Thoracic aorta (tissue), 2 donors: ENCODE measurements at regions not wholly inside any gene's neighbourhood (a gene's known extent, or its start where the extent isn't known, plus 50 kb on each side); places are given as distances from the start of the nearest gene placed in this dataset.

Experiments
- ATAC-seq: fragments of 150-250 bp; one replicate; pipeline ENCODE4 v1.8.0; 2017; ENCODE audit warnings: low read depth; ENCODE audit not compliant: insufficient number of reproducible peaks, low FRiP score
- DNase-seq: peaks from one replicate; pipeline ENCODE4 v3.0.0-alpha.2; 2020; ENCODE audit warnings: low spot score
- H3K27ac ChIP-seq, 2 donors: fragments of 200-600 bp; sonication (generic); 1 replicate in 1 of 2; 2 replicates in 1 of 2; pipeline ENCODE4 v1.5.1; 2016; ENCODE audit warnings: mild to moderate bottlenecking in 2 of 2, moderate library complexity in 2 of 2
- H3K27me3 ChIP-seq: fragments of 200-600 bp; sonication (generic); replicated peaks from 2 replicates; pipeline ENCODE4 v1.6.0; 2016; ENCODE audit warnings: mild to moderate bottlenecking; ENCODE audit not compliant: insufficient read depth
- H3K36me3 ChIP-seq: fragments of 200-600 bp; sonication (generic); one replicate; pipeline ENCODE4 v1.5.1; 2016
- H3K4me1 ChIP-seq, 2 donors: fragments of 200-600 bp; sonication (generic); 1 replicate in 1 of 2; 2 replicates in 1 of 2; pipeline versions ENCODE4 v1.5.1 to v1.6.0; 2016; ENCODE audit warnings: low read depth in 2 of 2, mild to moderate bottlenecking in 1 of 2; ENCODE audit not compliant: control insufficient read depth in 1 of 2
- H3K4me3 ChIP-seq: fragments of 200-600 bp; sonication (generic); 2 replicates; pipeline ENCODE4 v1.5.1; 2016; ENCODE audit warnings: mild to moderate bottlenecking
- H3K9me3 ChIP-seq: fragments of 200-600 bp; sonication (generic); 2 replicates; pipeline ENCODE4 v1.5.1; 2016
- CTCF ChIP-seq: fragments of 200-600 bp; sonication (generic); IDR thresholded peaks from one replicate; pipeline ENCODE4 v1.5.1; 2019; ENCODE audit warnings: antibody characterized with exemption

DNA sequence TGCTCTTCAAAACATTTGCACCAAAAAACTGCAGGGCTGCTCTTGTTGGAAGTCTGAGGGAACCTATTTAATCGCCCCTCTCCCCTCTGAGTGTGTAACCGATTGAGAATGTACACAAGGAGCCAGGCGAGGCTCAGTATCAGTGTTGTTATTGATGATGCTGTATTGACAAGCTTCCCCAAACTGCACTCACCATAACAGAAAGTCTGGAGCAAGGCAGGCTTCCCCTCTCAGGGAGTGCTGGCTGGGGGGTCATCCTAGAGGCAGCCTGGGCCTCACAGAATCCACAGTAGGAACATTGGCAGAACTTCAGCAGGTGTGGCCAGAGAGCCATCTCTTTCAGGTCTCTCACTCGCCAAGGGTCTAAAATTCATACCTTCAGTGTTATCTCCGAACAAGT lies 58.1 kb upstream of the TUNAR start:
- Histone ChIP-seq H3K9me3 (no peaks in the 10 kb centered on the region), H3K27me3 (no peaks in the 10 kb centered on the region), H3K4me1 (no peaks in the 10 kb centered on the region), H3K27ac (no peak overlapping the region), H3K4me3 (no peak overlapping the region), H3K36me3 (no peaks in the 10 kb centered on the region)
- TF ChIP-seq CTCF: no peak
- no peak for ATAC-seq
- no peak for DNase-seq

DNA sequence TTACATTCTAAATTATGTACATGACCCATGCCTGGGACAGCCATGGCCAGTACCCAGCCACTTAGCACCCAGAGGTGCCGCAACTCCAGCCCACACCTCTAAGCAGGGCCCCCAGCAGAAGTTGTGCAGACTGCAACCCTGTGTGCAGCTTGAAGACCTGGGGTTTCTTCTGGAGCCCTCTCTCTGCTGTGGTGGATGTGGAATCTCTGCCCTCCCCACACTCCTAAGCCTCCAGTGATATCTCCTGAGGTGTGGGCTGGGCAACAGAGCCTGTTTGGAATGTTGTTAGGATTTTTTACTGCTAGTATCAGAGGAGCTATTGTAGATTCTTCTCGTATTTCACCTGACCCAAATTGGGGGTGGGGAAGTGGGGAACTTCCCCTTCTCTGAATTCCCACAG lies 59.4 kb upstream of the TUNAR start:
- DNase-seq: no peak
- Histone ChIP-seq H3K36me3 (no peaks in the 10 kb centered on the region), H3K9me3 (no peaks in the 10 kb centered on the region), H3K27me3 (no peaks in the 10 kb centered on the region), H3K4me3 (no peak overlapping the region), H3K27ac (no peak overlapping the region), H3K4me1 (no peaks in the 10 kb centered on the region)
- ATAC-seq: no peak
- TF ChIP-seq CTCF: no peak

- Histone ChIP-seq H3K4me3 (no peak overlapping the region), H3K9me3 (no peaks in the 10 kb centered on the region), H3K36me3 (no peaks in the 10 kb centered on the region), H3K4me1 (no peaks in the 10 kb centered on the region), H3K27me3 (no peaks in the 10 kb centered on the region), H3K27ac (no peak overlapping the region)
- DNase-seq: no peak
- no peak for ATAC-seq
- TF ChIP-seq CTCF: no peak
These were observed 60.1 kb upstream of the TUNAR start for GRCh38 chr14:95816539-95816938.

GRCh38 chr14:95815226-95815690 lies 61.4 kb upstream of the TUNAR start:
- H3K36me3 ChIP-seq: no peaks in the 10 kb centered on the region
- H3K4me3 ChIP-seq: no peak overlapping the region
- H3K9me3 ChIP-seq: no peaks in the 10 kb centered on the region
- DNase-seq (no peak), ATAC-seq (no peak)
- H3K4me1 ChIP-seq: no peaks in the 10 kb centered on the region
- H3K27me3 ChIP-seq: no peaks in the 10 kb centered on the region
- H3K27ac ChIP-seq: no peak overlapping the region
- no peak for TF ChIP-seq CTCF

DNA sequence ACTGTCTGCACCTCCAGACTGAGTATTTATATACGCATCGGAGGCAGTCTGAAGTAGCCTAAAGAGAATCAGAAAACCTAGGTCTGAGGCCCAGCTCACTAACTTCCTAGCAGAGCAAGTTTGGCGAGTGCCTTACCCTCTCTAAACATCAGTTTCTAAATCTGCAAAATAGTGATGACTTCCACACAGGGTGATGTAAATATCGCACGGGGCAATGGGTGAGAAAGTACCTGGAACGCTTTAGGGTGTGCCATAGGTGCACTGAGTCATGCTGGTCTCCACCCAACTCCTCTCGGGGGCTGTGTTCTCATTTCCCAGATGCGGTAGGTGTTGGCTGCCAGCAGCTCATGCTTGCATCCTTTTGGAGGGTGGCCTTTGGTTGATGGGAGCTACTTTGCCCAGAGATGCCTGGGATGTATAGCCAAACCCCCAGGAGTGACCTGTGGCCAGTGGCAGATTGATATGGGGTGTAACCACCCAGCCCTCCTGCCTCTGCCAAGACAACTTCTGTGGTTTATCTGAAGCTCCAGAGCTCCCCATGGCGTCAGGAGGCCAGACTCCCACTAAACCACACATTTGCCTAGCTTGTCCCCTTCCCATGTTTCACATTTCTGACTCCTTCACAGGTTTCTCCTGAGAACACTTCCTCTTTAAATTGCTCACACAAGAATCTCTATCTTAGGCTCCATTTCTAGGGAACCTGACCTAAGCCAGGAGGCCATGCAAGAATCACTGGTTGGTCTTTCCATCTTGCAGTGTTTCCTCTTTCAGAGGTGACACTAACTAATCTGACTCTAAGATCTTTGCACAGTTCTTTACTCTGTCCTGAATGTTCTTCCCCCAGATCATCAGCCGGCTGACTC lies 62.0 kb upstream of the TUNAR start:
- ATAC-seq (no peak), DNase-seq (no peak)
- Histone ChIP-seq H3K4me3 (no peak overlapping the region), H3K9me3 (no peaks in the 10 kb centered on the region), H3K36me3 (no peaks in the 10 kb centered on the region), H3K27ac (no peak overlapping the region), H3K4me1 (no peaks in the 10 kb centered on the region), H3K27me3 (no peaks in the 10 kb centered on the region)
- no peak for TF ChIP-seq CTCF
